Vagina (tissue), 2 donors: ENCODE measurements at regions not wholly inside any gene's neighbourhood (a gene's known extent, or its start where the extent isn't known, plus 50 kb on each side); places are given as distances from the start of the nearest gene placed in this dataset.

ENCODE experiments used
- POLR2A ChIP-seq, 2 donors: fragments of 450-650 bp; IDR thresholded peaks; one replicate each; pipeline ENCODE4 v1.6.1; 2017; ENCODE audit warnings: antibody characterized with exemption in 2 of 2, mild to moderate bottlenecking in 2 of 2, moderate library complexity in 2 of 2
- POLR2AphosphoS5 ChIP-seq, 2 donors: sonication (generic); formaldehyde crosslinking; IDR thresholded peaks; one replicate each; pipeline ENCODE4 v1.9.0; 2017; ENCODE audit warnings: antibody characterized with exemption in 2 of 2, mild to moderate bottlenecking in 2 of 2, low read depth in 1 of 2; ENCODE audit not compliant: insufficient read depth in 1 of 2
- TF ChIP-seq, protein P1 (sequence below), 3 experiments: fragments of 450-650 bp in 2 of 3; fragments of 200-600 bp in 1 of 3; sonication (generic) in 1 of 3; IDR thresholded peaks; one replicate each; pipeline ENCODE4 v1.5.1; 2017 to 2019; ENCODE audit warnings: antibody characterized with exemption in 3 of 3, mild to moderate bottlenecking in 2 of 3, moderate library complexity in 2 of 3

- TF ChIP-seq, protein P1, sequence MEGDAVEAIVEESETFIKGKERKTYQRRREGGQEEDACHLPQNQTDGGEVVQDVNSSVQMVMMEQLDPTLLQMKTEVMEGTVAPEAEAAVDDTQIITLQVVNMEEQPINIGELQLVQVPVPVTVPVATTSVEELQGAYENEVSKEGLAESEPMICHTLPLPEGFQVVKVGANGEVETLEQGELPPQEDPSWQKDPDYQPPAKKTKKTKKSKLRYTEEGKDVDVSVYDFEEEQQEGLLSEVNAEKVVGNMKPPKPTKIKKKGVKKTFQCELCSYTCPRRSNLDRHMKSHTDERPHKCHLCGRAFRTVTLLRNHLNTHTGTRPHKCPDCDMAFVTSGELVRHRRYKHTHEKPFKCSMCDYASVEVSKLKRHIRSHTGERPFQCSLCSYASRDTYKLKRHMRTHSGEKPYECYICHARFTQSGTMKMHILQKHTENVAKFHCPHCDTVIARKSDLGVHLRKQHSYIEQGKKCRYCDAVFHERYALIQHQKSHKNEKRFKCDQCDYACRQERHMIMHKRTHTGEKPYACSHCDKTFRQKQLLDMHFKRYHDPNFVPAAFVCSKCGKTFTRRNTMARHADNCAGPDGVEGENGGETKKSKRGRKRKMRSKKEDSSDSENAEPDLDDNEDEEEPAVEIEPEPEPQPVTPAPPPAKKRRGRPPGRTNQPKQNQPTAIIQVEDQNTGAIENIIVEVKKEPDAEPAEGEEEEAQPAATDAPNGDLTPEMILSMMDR (IDR thresholded peaks at IDR 0.05) = no peak
- TF ChIP-seq POLR2AphosphoS5 (IDR thresholded peaks at IDR 0.05; ENCODE audit: insufficient read depth in 1 of 2, low read depth in 1 of 2) = no peak
- no peak for TF ChIP-seq POLR2A (IDR thresholded peaks at IDR 0.05)
These were observed 284.6 kb upstream of the ELAC2 start for GRCh38 chr17:13302419-13302818.
